ENCODE measurements at regions not wholly inside any gene's neighbourhood (a gene's known extent, or its start where the extent isn't known, plus 50 kb on each side); places are given as distances from the start of the nearest gene placed in this dataset.
A peak's percentile ranks its signal among the peaks of the same experiment; 100 is the strongest.
"Not testable (repeated sequence)": the region's sequence is repeated elsewhere in the genome, so short reads cannot be mapped to it uniquely, and the experiment has no call there.

- no peak for DNase-seq (ENCODE audit: low spot score)
Measured at GRCh38 chr5:13346401-13346800, 598.1 kb downstream of the DNAH5 start.

DNA sequence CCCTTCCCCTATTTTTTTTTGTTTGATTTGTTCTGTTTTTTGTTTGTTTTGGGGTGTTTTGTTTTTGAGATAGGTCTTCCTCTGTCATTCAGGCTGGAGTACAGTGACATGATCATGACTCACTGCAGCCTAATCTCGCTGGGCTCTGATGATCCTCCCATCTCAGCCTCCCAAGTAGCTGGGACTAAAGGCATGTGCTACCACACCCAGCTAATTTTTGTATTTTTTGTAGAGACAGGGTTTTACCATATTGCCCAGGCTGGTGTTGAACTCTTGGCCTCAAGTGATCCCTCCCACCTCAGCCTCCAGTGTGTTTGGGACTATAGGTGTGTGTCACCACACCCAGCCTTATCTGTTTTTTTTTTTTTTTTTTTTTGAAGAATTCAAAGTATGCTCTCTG is 605.4 kb downstream of the DNAH5 start:
- DNase-seq (ENCODE audit: low spot score) = no peak

- DNase-seq (ENCODE audit: low spot score) = not testable (repeated sequence)
Measured at GRCh38 chr5:13335026-13335425, 609.5 kb downstream of the DNAH5 start.

DNA sequence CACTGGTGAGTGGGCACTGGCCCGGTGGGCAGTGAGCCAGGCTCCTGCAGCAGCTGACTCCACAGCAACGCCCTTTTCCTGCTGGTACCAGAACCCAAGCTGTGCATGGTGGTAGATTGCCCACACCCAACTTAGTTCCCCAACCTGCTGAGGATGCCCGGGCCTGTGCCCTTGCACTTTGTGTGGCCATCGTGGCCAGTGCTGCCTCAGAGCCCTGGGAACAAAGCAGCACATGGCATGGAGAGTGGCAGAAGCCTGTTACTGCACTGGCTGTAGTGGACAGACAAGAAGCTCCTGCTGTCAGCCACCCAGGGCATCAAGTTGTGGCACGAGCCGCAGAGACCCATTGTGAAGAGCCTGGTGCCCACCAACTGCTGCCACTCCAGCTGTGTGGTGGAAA is 612.9 kb downstream of the DNAH5 start:
- DNase-seq (ENCODE audit: low spot score) = no peak

DNA sequence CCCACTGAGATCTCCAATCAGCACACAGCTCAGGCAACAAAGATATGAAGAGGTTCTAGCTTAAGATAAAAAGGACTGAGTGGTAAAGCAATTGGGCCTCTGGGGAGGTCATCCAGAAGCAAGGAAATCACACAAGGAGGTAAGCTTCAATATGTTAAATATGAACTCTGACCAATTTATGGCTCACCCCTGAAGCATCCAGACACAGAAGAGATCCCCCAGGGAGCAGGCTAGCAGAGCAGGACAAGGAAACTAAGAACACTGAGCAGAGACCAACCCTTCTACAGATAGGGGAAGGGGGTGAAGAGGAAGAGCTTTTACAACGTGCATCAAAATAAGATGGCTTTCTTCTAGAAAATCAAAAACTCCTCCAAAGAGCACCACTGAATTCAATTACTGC is 616.2 kb downstream of the DNAH5 start:
- DNase-seq (ENCODE audit: low spot score) = no peak

GRCh38 chr5:13325765-13326164 is 618.7 kb downstream of the DNAH5 start:
- DNase-seq (ENCODE audit: low spot score) = no peak

GRCh38 chr5:13322769-13323168 is 621.7 kb downstream of the DNAH5 start:
- DNase-seq (ENCODE audit: low spot score) = no peak

- DNase-seq (ENCODE audit: low spot score) = no peak
Measured at GRCh38 chr5:13317654-13318053, 626.8 kb downstream of the DNAH5 start.

DNA sequence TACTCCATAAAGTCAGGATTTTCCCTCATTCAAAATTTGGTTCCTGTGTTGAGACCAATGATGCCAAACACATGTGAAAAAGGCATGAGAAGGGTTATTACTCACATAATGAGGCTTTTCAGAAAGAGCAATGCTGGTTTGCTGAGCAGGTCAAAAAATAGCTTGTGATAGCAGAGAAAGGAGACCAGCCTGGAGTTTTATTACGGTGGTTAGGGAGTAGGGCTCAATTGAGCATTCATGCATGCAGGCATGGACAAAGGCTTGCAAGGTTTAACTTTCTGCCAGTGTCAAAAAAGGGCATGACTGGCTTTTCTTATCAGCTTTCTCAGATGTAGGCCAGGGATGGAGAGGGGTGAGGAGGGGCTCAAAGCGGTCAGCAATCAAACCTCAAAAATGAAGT is 628.3 kb downstream of the DNAH5 start:
- no peak for DNase-seq (ENCODE audit: low spot score)

DNA sequence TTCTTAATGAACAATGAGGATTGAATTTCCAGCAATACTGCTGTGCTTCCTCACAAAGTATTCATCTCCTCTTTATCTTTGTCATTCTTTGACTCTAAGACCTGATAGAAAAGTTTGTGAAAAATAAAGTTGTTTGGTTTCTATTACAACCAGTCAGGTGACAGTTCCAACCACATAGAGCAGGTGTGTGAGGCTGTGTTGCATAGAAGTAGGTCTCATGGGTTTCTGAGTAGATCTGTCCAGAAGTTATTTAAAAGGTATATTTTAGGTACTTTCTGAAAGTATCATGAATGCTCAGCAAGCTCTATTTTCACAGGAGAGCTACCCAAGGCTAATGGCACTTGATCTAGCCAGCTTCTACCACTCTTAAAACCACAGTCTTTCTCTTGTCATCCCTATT is 637.0 kb downstream of the DNAH5 start:
- DNase-seq (ENCODE audit: low spot score) = no peak

DNA sequence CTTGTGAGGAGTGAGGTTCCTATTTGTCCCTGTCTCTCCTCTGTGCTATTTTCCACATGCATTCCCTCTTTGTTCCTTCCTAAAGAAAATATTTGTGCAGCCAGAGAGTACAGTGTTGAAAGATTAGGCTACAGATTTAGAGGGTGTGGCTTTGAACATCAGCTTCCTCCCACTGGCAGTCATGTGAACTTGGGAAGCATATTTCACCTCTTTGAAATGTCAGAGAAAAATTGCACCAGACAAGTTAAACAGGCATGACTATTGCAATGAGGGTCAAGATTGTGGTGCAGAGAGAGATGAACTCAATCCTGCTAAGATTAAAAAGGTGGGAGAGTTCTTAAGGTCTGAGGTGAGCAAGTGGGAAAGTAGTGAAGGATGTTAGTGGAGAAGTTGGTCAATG is 641.0 kb downstream of the DNAH5 start:
- DNase-seq (ENCODE audit: low spot score) = no peak

DNA sequence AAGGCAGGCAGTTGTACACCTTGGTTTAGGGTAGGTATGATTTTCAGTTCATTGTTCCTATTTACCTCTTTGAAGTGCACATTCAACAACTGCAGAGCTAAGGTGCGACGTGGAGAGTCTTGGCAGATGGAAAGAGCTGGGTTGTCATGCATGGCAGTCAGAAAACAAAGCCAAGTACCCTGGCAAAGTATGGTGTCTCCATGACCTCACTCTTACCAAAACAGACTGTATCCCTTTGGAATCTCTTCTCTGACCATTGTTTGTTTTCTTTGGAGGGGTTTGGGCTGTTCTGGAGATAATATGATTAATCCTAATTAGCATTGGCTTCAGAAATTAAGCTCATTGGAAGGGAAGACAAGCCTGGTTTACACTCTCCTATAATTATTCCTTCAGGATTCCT is 665.7 kb downstream of the DNAH5 start:
- no peak for DNase-seq (ENCODE audit: low spot score)

DNA sequence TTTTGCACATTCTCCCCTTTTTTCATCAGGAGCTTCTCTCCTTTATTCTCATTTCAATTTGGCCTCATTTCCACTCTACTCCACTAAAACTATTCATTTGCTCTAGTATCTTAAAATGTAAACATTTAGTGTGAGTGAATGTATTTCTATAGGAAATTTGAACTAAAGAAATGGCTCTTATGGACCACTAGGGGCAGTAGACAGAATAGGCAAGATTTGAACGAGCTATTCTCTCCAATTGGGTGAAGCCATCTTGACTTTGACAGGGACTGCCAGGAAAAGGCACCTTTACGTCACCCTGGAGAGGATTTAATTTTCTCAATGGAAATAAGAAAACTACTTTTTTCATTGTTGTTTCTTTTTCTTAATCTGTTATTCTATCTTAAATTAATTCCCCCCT is 666.3 kb downstream of the DNAH5 start:
- no peak for DNase-seq (ENCODE audit: low spot score)

GRCh38 chr5:13276156-13276555 is 668.3 kb downstream of the DNAH5 start:
- no peak for DNase-seq (ENCODE audit: low spot score)

DNA sequence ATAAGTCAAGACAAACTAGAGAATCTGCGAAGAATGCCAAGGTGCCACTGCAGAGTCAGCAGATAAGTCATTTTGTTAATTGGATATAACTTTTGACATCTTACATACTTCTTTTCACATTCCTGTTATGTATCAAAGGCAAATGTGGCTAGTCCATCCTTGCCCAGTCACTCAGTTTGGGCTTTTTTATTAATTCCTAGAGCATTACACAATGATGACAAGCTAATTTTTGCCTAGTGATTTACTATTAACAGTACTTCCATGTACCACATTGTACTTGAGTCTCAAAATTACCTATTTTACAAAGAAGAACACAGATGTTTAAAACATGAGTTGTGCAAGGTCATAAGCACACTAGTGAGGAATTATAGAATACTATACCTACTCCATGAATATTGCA is 680.8 kb downstream of the DNAH5 start:
- no peak for DNase-seq (ENCODE audit: low spot score)

DNA sequence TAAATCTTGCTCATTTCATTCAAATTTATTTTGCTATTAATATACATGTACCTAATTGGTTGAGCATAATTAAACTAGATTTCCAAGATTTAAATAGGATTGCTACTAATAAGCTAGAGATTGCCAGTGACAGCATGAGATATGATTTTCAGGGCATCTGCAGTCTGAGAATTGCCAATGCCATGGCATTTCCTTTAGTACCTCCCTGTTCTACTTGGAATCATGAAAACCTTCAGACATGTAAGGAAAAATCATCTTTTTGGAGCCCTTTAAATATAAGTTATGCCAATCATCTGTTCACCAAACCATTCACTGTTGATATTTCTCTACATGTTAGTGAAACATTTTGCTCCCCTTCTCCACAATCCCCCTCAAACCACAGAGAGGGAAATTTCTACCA is 691.4 kb downstream of the DNAH5 start:
- no peak for DNase-seq (ENCODE audit: low spot score)

DNA sequence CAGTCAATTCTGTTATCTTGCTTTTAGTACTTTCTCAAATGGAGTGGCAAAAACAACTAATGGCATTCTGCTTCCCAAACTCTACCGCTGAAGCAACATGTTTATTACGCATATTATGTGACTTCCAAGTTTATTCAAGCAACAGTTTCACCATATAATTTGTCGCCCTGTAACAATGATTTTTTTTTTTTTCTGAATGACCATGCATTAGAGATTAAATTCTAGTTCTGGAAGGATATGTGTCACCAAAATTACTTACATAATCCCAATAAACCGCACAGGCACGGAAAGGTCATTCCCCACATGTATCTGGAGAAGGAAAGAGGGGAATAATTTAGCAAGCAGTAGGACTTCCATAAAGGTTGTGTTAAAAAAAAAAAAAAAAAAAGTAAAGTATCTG is 691.8 kb downstream of the DNAH5 start:
- no peak for DNase-seq (ENCODE audit: low spot score)

DNA sequence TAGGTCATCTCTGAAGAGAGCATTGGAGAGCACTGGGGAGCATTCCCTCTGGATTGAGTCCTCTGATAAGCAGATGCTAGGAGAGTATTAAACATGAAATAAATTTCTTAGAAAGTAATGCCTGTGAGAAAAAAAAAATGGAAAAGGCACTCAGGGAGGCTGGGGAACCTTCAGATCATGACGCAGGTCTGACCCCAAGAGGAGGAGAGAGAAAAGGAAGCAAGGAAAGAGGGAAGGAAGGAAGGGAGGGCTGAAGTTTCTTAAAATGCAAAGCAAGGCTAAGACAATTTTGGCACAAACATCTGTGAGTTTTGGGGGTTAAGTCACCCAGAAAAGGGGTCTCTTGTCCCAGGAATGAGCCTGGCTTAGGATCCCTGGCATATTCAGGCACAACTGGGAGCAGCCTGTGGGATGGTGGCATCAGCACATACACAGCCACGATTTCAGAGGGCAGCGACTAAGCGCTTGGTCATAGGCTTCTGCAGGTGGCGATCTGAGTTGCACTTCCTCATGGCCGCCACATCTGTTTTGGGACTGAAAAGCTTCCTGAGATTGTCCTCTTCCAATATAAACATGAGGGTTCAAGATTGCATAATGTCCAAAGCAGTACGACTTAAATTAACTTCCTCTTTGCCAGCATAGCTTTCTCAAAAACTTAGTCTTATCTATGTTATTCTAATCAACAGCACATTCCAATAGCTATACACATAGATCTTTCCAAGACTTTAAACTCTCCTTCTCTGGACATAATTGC is 692.7 kb downstream of the DNAH5 start:
- peak; percentile 50 for DNase-seq (ENCODE audit: low spot score)

- DNase-seq (ENCODE audit: low spot score) = peak; percentile 19
Measured at GRCh38 chr5:13250464-13251291, 693.8 kb downstream of the DNAH5 start.

DNA sequence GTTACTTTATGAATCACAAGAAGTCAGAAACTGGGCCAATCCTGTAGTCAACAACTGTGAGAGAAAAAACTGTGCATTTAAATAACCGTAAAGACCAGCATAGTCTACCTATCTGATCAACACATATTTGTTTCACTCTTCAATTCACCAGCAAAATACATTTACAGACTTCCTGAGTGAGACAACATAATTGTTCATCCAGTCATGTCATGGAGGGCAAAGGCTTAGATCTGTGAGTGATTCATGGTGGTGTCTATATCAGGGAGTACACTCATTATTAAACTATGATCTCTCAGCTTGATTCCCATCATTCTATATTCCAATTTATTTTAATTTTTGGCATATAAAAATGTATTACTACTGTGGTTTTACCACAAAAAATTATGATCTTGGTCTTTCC is 694.6 kb downstream of the DNAH5 start:
- DNase-seq (ENCODE audit: low spot score) = no peak

GRCh38 chr5:13248253-13248652 is 696.2 kb downstream of the DNAH5 start:
- no peak for DNase-seq (ENCODE audit: low spot score)

- no peak for DNase-seq (ENCODE audit: low spot score)
Measured at GRCh38 chr5:13246053-13246452, 698.4 kb downstream of the DNAH5 start.

GRCh38 chr5:13244151-13244550 is 700.3 kb downstream of the DNAH5 start:
- no peak for DNase-seq (ENCODE audit: low spot score)

Measured in mucosa of gallbladder (tissue), 1 donor.